ENCODE measurements at regions not wholly inside any gene's neighbourhood (a gene's known extent, or its start where the extent isn't known, plus 50 kb on each side); places are given as distances from the start of the nearest gene placed in this dataset.

GRCh38 chr12:71250166-71250565 is 92.4 kb upstream of the TSPAN8 start:
- Histone ChIP-seq H3K79me2 (ENCODE audit: control insufficient read depth, insufficient read depth, low read length) (no peaks in the 10 kb centered on the region), H4K20me1 (replicated peaks; ENCODE audit: control insufficient read depth, insufficient read depth, low read length) (no peaks in the 10 kb centered on the region), H3K9ac (ENCODE audit: insufficient read depth in 1 of 2, low read depth in 2 of 2, low read length in 2 of 2) (no peak overlapping the region), H3K4me2 (ENCODE audit: insufficient read depth, low read length) (no peak overlapping the region), H2AFZ (ENCODE audit: low read depth, low read length) (no peak overlapping the region), H3K9me1 (ENCODE audit: control insufficient read depth, insufficient read depth, low read length) (no peaks in the 10 kb centered on the region), H3K36me3 (ENCODE audit: control insufficient read depth, insufficient read depth, low read length) (no peaks in the 10 kb centered on the region), H3K27ac (ENCODE audit: extremely low read depth, low read depth, low read length) (no peak overlapping the region), H3K4me1 (replicated peaks in 1 of 2; ENCODE audit: control insufficient read depth in 2 of 2, insufficient read depth in 2 of 2, low read length in 2 of 2) (no peaks in the 10 kb centered on the region), H3K27me3 (ENCODE audit: control insufficient read depth in 2 of 2, insufficient read depth in 2 of 2, low read length in 2 of 2) (no peaks in the 10 kb centered on the region), H3K9me3 (replicated peaks; ENCODE audit: control insufficient read depth, insufficient read depth, low read depth, low read length) (peaks cover 14% of the 10 kb centered on the region), H3K4me3 (no peak overlapping the region)
- BruUV-seq (replicated peaks): no TSS peak
- POLR2A ChIA-PET: no interaction called here
- no peak for TF ChIP-seq CEBPG (CRISPR knock-in tag; IDR thresholded peaks at IDR 0.05)
- peak; percentile 54 to 93 for TF ChIP-seq CEBPG (tag; conservative IDR thresholded peaks at IDR 0.05 in 1 of 2, IDR thresholded peaks at IDR 0.05 in 1 of 2)
- TF ChIP-seq CEBPB (tag; IDR thresholded peaks at IDR 0.05): peak; percentile 90
- TF ChIP-seq THAP12 (CRISPR knock-in tag; IDR thresholded peaks at IDR 0.05): no peak
- CTCF ChIA-PET (ENCODE audit: low intra/inter-chr PET ratio): no interaction called here
- DNase-seq (ENCODE audit: extremely low read depth in 1 of 4, low spot score in 3 of 4) (no peak), FAIRE-seq (no peak), ATAC-seq (no peak)
- in situ Hi-C loops (cut with MboI) (no loop called here), intact Hi-C loops (cut with micrococcal nuclease) (no loop called here)
- WGBS (ENCODE audit: insufficient coverage, low coverage, missing lambda C conversion rate): 60% methylated on average over 4 of the region's 4 CpGs

GRCh38 chr12:71243370-71243769 is 85.6 kb upstream of the TSPAN8 start:
- ChIA-PET POLR2A (no interaction called here), CTCF (ENCODE audit: low intra/inter-chr PET ratio) (no interaction called here)
- FAIRE-seq: peak; percentile 11
- no peak overlapping the region for H3K4me3 ChIP-seq
- 70% methylated on average over 1 of the region's 1 CpG for WGBS (ENCODE audit: insufficient coverage, low coverage, missing lambda C conversion rate)
- intact Hi-C loops (cut with micrococcal nuclease) (no loop called here), in situ Hi-C loops (cut with MboI) (no loop called here)
- H3K36me3 ChIP-seq (ENCODE audit: control insufficient read depth, insufficient read depth, low read length): no peaks in the 10 kb centered on the region
- no TSS peak for BruUV-seq (replicated peaks)
- ATAC-seq: no peak
- DNase-seq (ENCODE audit: extremely low read depth in 1 of 4, low spot score in 3 of 4): no peak
- no peak overlapping the region for H3K4me2 ChIP-seq (ENCODE audit: insufficient read depth, low read length)
- H3K27me3 ChIP-seq (ENCODE audit: control insufficient read depth in 2 of 2, insufficient read depth in 2 of 2, low read length in 2 of 2): no peaks in the 10 kb centered on the region
- H4K20me1 ChIP-seq (replicated peaks; ENCODE audit: control insufficient read depth, insufficient read depth, low read length): no peaks in the 10 kb centered on the region
- 0 out of 2 replicates have a peak overlapping the region, but pooled peaks have one; percentile 6 for H2AFZ ChIP-seq (ENCODE audit: low read depth, low read length)
- no peaks in the 10 kb centered on the region for H3K79me2 ChIP-seq (ENCODE audit: control insufficient read depth, insufficient read depth, low read length)
- peaks cover 10% of the 10 kb centered on the region for H3K9me3 ChIP-seq (replicated peaks; ENCODE audit: control insufficient read depth, insufficient read depth, low read depth, low read length)
- no peak overlapping the region for H3K27ac ChIP-seq (ENCODE audit: extremely low read depth, low read depth, low read length)
- no peaks in the 10 kb centered on the region for H3K9me1 ChIP-seq (ENCODE audit: control insufficient read depth, insufficient read depth, low read length)
- peaks cover 0 to 9% of the 10 kb centered on the region in 2 experiments; a peak in 2 of 5 replicates for H3K4me1 ChIP-seq (replicated peaks in 1 of 2; ENCODE audit: control insufficient read depth in 2 of 2, insufficient read depth in 2 of 2, low read length in 2 of 2)
- no peak overlapping the region for H3K9ac ChIP-seq (ENCODE audit: insufficient read depth in 1 of 2, low read depth in 2 of 2, low read length in 2 of 2)
- no peak for TF ChIP-seq RBBP5 (IDR thresholded peaks at IDR 0.05; ENCODE audit: borderline replicate concordance, insufficient read depth, low read length, poor library complexity, severe bottlenecking)
- no peak for TF ChIP-seq ZNF165 (CRISPR knock-in tag; IDR thresholded peaks at IDR 0.05; ENCODE audit: borderline replicate concordance)
- no peak for TF ChIP-seq ZNF224 (CRISPR knock-in tag; IDR thresholded peaks at IDR 0.05)
- no peak for TF ChIP-seq LCOR (CRISPR knock-in tag; IDR thresholded peaks at IDR 0.05)
- TF ChIP-seq ZNF263 (CRISPR knock-in tag; IDR thresholded peaks at IDR 0.05; ENCODE audit: borderline replicate concordance): no peak
- no peak for TF ChIP-seq USF1 (CRISPR knock-in tag; IDR thresholded peaks at IDR 0.05)
- no peak for TF ChIP-seq TFAP4 (CRISPR knock-in tag; IDR thresholded peaks at IDR 0.05; ENCODE audit: borderline replicate concordance)
- TF ChIP-seq CREB1 (IDR thresholded peaks at IDR 0.05): no peak
- no peak for TF ChIP-seq CREB1 (CRISPR knock-in tag; IDR thresholded peaks at IDR 0.05)
